ENCODE measurements at regions not wholly inside any gene's neighbourhood (a gene's known extent, or its start where the extent isn't known, plus 50 kb on each side); places are given as distances from the start of the nearest gene placed in this dataset.

GRCh38 chr5:57318251-57318650 is 144.4 kb downstream of the GPBP1 start:
- no peak for TF ChIP-seq POLR2A (IDR thresholded peaks at IDR 0.05; ENCODE audit: extremely low read depth, insufficient read length)
- TF ChIP-seq MYC (IDR thresholded peaks at IDR 0.05; ENCODE audit: low read depth, low read length) = no peak
- no peak for DNase-seq (ENCODE audit: low read depth)
- H3K4me3 ChIP-seq (ENCODE audit: low read depth, low read length) = no peak overlapping the region

GRCh38 chr5:57317341-57317740 is 143.5 kb downstream of the GPBP1 start:
- no peak for DNase-seq (ENCODE audit: low read depth)
- no peak for TF ChIP-seq CTCF (IDR thresholded peaks at IDR 0.05; ENCODE audit: low read depth, low read length)
- TF ChIP-seq POLR2A (IDR thresholded peaks at IDR 0.05; ENCODE audit: extremely low read depth, insufficient read length) = no peak
- no peak for TF ChIP-seq MYC (IDR thresholded peaks at IDR 0.05; ENCODE audit: low read depth, low read length)
- TF ChIP-seq, protein P1, sequence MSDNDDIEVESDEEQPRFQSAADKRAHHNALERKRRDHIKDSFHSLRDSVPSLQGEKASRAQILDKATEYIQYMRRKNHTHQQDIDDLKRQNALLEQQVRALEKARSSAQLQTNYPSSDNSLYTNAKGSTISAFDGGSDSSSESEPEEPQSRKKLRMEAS (IDR thresholded peaks at IDR 0.05; ENCODE audit: low read depth, low read length) = no peak
- H3K4me3 ChIP-seq (ENCODE audit: low read depth, low read length) = no peak overlapping the region

- H3K4me3 ChIP-seq (ENCODE audit: low read depth, low read length) = no peak overlapping the region
- peak; percentile 92 for DNase-seq (ENCODE audit: low read depth)
- TF ChIP-seq CTCF (IDR thresholded peaks at IDR 0.05; ENCODE audit: low read depth, low read length) (no peak), MYC (IDR thresholded peaks at IDR 0.05; ENCODE audit: low read depth, low read length) (0 out of 2 replicates have a peak, but pooled peaks have one; percentile 51)
- TF ChIP-seq, protein P1 (IDR thresholded peaks at IDR 0.05; ENCODE audit: low read depth, low read length) = peak; percentile 48
These were observed 143.0 kb downstream of the GPBP1 start for GRCh38 chr5:57316798-57317327.

GRCh38 chr5:57315941-57316340 is 142.1 kb downstream of the GPBP1 start:
- no peak for TF ChIP-seq CTCF (IDR thresholded peaks at IDR 0.05; ENCODE audit: low read depth, low read length)
- no peak for TF ChIP-seq POLR2A (IDR thresholded peaks at IDR 0.05; ENCODE audit: extremely low read depth, insufficient read length)
- no peak for TF ChIP-seq MYC (IDR thresholded peaks at IDR 0.05; ENCODE audit: low read depth, low read length)
- TF ChIP-seq, protein P1 (IDR thresholded peaks at IDR 0.05; ENCODE audit: low read depth, low read length) = no peak
- DNase-seq (ENCODE audit: low read depth) = peak; percentile 34
- no peak overlapping the region for H3K4me3 ChIP-seq (ENCODE audit: low read depth, low read length)

All from NB4 (cell line).